Stimulated activated CD4-positive, alpha-beta T cell treated with anti-CD3 and anti-CD28 coated beads, Interleukin-12 subunit alpha, Interleukin-12 subunit beta, amount 100 ng/mL, for 48 hours (primary cell): ENCODE measurements at regions not wholly inside any gene's neighbourhood (a gene's known extent, or its start where the extent isn't known, plus 50 kb on each side); places are given as distances from the start of the nearest gene placed in this dataset.

Experiments
- DNase-seq, 3 donors: peaks; one replicate each; pipeline ENCODE4 v3.0.0-alpha.2; 2020; ENCODE audit warnings: low read depth in 2 of 3, low spot score in 1 of 3

GRCh38 chr12:108029051-108029835 lies 99.8 kb upstream of the WSCD2 start:
- no peak for DNase-seq

- DNase-seq = no peak
Measured at GRCh38 chr12:108033090-108033489, 96.0 kb upstream of the WSCD2 start.

- DNase-seq = no peak
Measured at GRCh38 chr12:108035372-108035771, 93.7 kb upstream of the WSCD2 start.

GRCh38 chr12:108037960-108038359 lies 91.1 kb upstream of the WSCD2 start:
- no peak for DNase-seq

- no peak for DNase-seq
Measured at GRCh38 chr12:108039794-108040193, 89.3 kb upstream of the WSCD2 start.

- no peak for DNase-seq
Measured at GRCh38 chr12:108040947-108041346, 88.1 kb upstream of the WSCD2 start.

GRCh38 chr12:108043286-108043685 lies 85.8 kb upstream of the WSCD2 start:
- DNase-seq = no peak

GRCh38 chr12:108043750-108044533 lies 85.1 kb upstream of the WSCD2 start:
- no peak for DNase-seq

GRCh38 chr12:108046135-108046534 lies 83.0 kb upstream of the WSCD2 start:
- DNase-seq = no peak

- DNase-seq = no peak
Measured at GRCh38 chr12:108046650-108047049, 82.4 kb upstream of the WSCD2 start.

- DNase-seq = no peak
Measured at GRCh38 chr12:108047071-108047550, 82.0 kb upstream of the WSCD2 start.

GRCh38 chr12:108048686-108049085 lies 80.4 kb upstream of the WSCD2 start:
- no peak for DNase-seq

- DNase-seq = no peak
Measured at GRCh38 chr12:108050696-108051095, 78.4 kb upstream of the WSCD2 start.

GRCh38 chr12:108052260-108052659 lies 76.8 kb upstream of the WSCD2 start:
- DNase-seq = no peak

- no peak for DNase-seq
Measured at GRCh38 chr12:108053512-108053911, 75.6 kb upstream of the WSCD2 start.

- DNase-seq = no peak
Measured at GRCh38 chr12:108054496-108054895, 74.6 kb upstream of the WSCD2 start.

GRCh38 chr12:108055141-108055540 lies 73.9 kb upstream of the WSCD2 start:
- no peak for DNase-seq

GRCh38 chr12:108060067-108060466 lies 69.0 kb upstream of the WSCD2 start:
- no peak for DNase-seq

- no peak for DNase-seq
Measured at GRCh38 chr12:108060903-108061302, 68.2 kb upstream of the WSCD2 start.

GRCh38 chr12:108063192-108063591 lies 65.9 kb upstream of the WSCD2 start:
- no peak for DNase-seq

GRCh38 chr12:108065069-108065468 lies 64.0 kb upstream of the WSCD2 start:
- DNase-seq = no peak
